Ovary (tissue), 3 donors: ENCODE measurements at regions not wholly inside any gene's neighbourhood (a gene's known extent, or its start where the extent isn't known, plus 50 kb on each side); places are given as distances from the start of the nearest gene placed in this dataset.

Experiments used
- POLR2A ChIP-seq: fragments of 450-650 bp; IDR thresholded peaks from one replicate; pipeline ENCODE4 v1.6.1; 2017; ENCODE audit warnings: antibody characterized with exemption, mild to moderate bottlenecking, moderate library complexity
- TF ChIP-seq, protein P1 (sequence below), 3 donors: fragments of 450-650 bp in 2 of 3; fragments of 200-600 bp in 1 of 3; IDR thresholded peaks; one replicate each; pipeline versions ENCODE4 v1.5.1 to v1.8.0; 2016 to 2022; ENCODE audit warnings: antibody characterized with exemption in 3 of 3, mild to moderate bottlenecking in 1 of 3
- donor health status: DM: no; HTN: no; CAD: no.

DNA sequence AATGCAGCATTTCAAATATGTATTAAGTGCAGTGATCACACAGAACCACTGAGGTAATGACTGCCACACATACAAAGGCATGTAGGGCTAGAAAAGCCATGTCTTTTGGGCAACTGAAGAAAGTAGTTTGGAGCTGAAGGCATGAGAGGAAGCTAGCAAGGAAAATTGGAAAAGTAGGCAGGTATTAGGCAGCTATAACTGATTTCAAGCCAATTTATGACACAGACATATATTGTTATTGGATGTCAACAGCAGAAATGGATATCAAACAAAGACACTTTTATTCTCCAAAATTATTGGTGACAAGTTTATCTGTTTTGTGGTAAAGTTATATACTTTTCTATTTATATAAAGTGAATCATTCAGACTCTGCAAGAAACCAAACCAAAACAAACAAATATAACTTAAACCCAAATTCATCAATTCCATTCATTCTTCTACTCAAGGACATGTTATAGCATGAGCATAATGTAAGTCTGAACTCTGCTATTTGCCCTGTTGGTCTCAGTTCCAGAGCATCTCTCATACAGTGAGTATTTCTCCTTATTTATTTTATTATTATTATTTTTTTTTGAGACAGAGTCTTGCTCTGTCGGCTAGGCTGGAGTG is 307.4 kb upstream of the COL8A1 start:
- TF ChIP-seq, protein P1, sequence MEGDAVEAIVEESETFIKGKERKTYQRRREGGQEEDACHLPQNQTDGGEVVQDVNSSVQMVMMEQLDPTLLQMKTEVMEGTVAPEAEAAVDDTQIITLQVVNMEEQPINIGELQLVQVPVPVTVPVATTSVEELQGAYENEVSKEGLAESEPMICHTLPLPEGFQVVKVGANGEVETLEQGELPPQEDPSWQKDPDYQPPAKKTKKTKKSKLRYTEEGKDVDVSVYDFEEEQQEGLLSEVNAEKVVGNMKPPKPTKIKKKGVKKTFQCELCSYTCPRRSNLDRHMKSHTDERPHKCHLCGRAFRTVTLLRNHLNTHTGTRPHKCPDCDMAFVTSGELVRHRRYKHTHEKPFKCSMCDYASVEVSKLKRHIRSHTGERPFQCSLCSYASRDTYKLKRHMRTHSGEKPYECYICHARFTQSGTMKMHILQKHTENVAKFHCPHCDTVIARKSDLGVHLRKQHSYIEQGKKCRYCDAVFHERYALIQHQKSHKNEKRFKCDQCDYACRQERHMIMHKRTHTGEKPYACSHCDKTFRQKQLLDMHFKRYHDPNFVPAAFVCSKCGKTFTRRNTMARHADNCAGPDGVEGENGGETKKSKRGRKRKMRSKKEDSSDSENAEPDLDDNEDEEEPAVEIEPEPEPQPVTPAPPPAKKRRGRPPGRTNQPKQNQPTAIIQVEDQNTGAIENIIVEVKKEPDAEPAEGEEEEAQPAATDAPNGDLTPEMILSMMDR (IDR thresholded peaks at IDR 0.05) = no peak
- no peak for TF ChIP-seq POLR2A
